ENCODE measurements at regions not wholly inside any gene's neighbourhood (a gene's known extent, or its start where the extent isn't known, plus 50 kb on each side); places are given as distances from the start of the nearest gene placed in this dataset.

- no peaks in the 10 kb centered on the region for H3K79me2 ChIP-seq
- no peak overlapping the region for H3K4me3 ChIP-seq (ENCODE audit: low read depth, low read length)
- H3K9ac ChIP-seq = no peak overlapping the region
- H3K9me3 ChIP-seq (ENCODE audit: control insufficient read depth, low read length) = no peaks in the 10 kb centered on the region
- no peaks in the 10 kb centered on the region for H3K36me3 ChIP-seq (ENCODE audit: control insufficient read depth, insufficient read depth, low read length)
- H3K27ac ChIP-seq = no peak overlapping the region
- H3K4me2 ChIP-seq (ENCODE audit: low read length) = no peak overlapping the region
- no peak for TF ChIP-seq CTCF (IDR thresholded peaks at IDR 0.05)
- H2AFZ ChIP-seq = no peak overlapping the region
- no peaks in the 10 kb centered on the region for H3K27me3 ChIP-seq (ENCODE audit: control insufficient read depth, insufficient read depth, low read length)
- no peaks in the 10 kb centered on the region for H3K4me1 ChIP-seq
Measured at GRCh38 chr5:8396756-8397155, 527.8 kb downstream of the MTRR start.

GRCh38 chr5:8399471-8399870, 530.5 kb downstream of the MTRR start:
- Histone ChIP-seq H3K27me3 (ENCODE audit: control insufficient read depth, insufficient read depth, low read length) (no peaks in the 10 kb centered on the region), H3K9me3 (ENCODE audit: control insufficient read depth, low read length) (no peaks in the 10 kb centered on the region), H3K36me3 (ENCODE audit: control insufficient read depth, insufficient read depth, low read length) (no peaks in the 10 kb centered on the region), H3K4me3 (ENCODE audit: low read depth, low read length) (no peak overlapping the region), H3K4me1 (no peaks in the 10 kb centered on the region), H3K27ac (no peak overlapping the region), H3K4me2 (ENCODE audit: low read length) (no peak overlapping the region), H2AFZ (no peak overlapping the region), H3K79me2 (no peaks in the 10 kb centered on the region), H3K9ac (no peak overlapping the region)
- TF ChIP-seq CTCF (IDR thresholded peaks at IDR 0.05) = no peak

- Histone ChIP-seq H2AFZ (no peak overlapping the region), H3K27me3 (ENCODE audit: control insufficient read depth, insufficient read depth, low read length) (no peaks in the 10 kb centered on the region), H3K27ac (no peak overlapping the region), H3K4me1 (no peaks in the 10 kb centered on the region), H3K4me3 (ENCODE audit: low read depth, low read length) (no peak overlapping the region), H3K9me3 (ENCODE audit: control insufficient read depth, low read length) (no peaks in the 10 kb centered on the region), H3K9ac (no peak overlapping the region), H3K36me3 (ENCODE audit: control insufficient read depth, insufficient read depth, low read length) (no peaks in the 10 kb centered on the region), H3K4me2 (ENCODE audit: low read length) (no peak overlapping the region), H3K79me2 (no peaks in the 10 kb centered on the region)
- TF ChIP-seq CTCF (IDR thresholded peaks at IDR 0.05) = no peak
Measured at GRCh38 chr5:8408258-8408657, 539.3 kb downstream of the MTRR start.

- Histone ChIP-seq H3K4me2 (ENCODE audit: low read length) (no peak overlapping the region), H3K27me3 (ENCODE audit: control insufficient read depth, insufficient read depth, low read length) (no peaks in the 10 kb centered on the region), H3K9me3 (ENCODE audit: control insufficient read depth, low read length) (no peaks in the 10 kb centered on the region), H2AFZ (no peak overlapping the region), H3K79me2 (no peaks in the 10 kb centered on the region), H3K9ac (no peak overlapping the region), H3K27ac (no peak overlapping the region), H3K4me1 (no peaks in the 10 kb centered on the region), H3K4me3 (ENCODE audit: low read depth, low read length) (no peak overlapping the region), H3K36me3 (ENCODE audit: control insufficient read depth, insufficient read depth, low read length) (no peaks in the 10 kb centered on the region)
- TF ChIP-seq CTCF (IDR thresholded peaks at IDR 0.05) = no peak
Measured at GRCh38 chr5:8410618-8411017, 541.7 kb downstream of the MTRR start.

- H3K36me3 ChIP-seq (ENCODE audit: control insufficient read depth, insufficient read depth, low read length) = no peaks in the 10 kb centered on the region
- H3K79me2 ChIP-seq = no peaks in the 10 kb centered on the region
- TF ChIP-seq CTCF (IDR thresholded peaks at IDR 0.05) = no peak
- no peak overlapping the region for H3K4me2 ChIP-seq (ENCODE audit: low read length)
- no peaks in the 10 kb centered on the region for H3K9me3 ChIP-seq (ENCODE audit: control insufficient read depth, low read length)
- H3K4me3 ChIP-seq (ENCODE audit: low read depth, low read length) = no peak overlapping the region
- H3K27me3 ChIP-seq (ENCODE audit: control insufficient read depth, insufficient read depth, low read length) = no peaks in the 10 kb centered on the region
- H3K9ac ChIP-seq = no peak overlapping the region
- H3K27ac ChIP-seq = no peak overlapping the region
- H2AFZ ChIP-seq = no peak overlapping the region
- no peaks in the 10 kb centered on the region for H3K4me1 ChIP-seq
Measured at GRCh38 chr5:8413975-8414374, 545.0 kb downstream of the MTRR start.

All from parathyroid adenoma (tissue), 2 donors.